ENCODE measurements at regions not wholly inside any gene's neighbourhood (a gene's known extent, or its start where the extent isn't known, plus 50 kb on each side); places are given as distances from the start of the nearest gene placed in this dataset.

- H3K4me1 ChIP-seq (ENCODE audit: insufficient read depth, insufficient read length) = peaks cover 4% of the 10 kb centered on the region
- no peaks in the 10 kb centered on the region for H3K9me3 ChIP-seq (ENCODE audit: insufficient read depth, low read length)
- TF ChIP-seq YY1 (IDR thresholded peaks at IDR 0.05; ENCODE audit: insufficient read depth, insufficient read length) (no peak), SUZ12 (IDR thresholded peaks at IDR 0.05; ENCODE audit: extremely low read depth, insufficient read depth, insufficient read length) (no peak), ZNF274 (IDR thresholded peaks at IDR 0.05; ENCODE audit: low read depth, low read length) (no peak)
- H3K9ac ChIP-seq (ENCODE audit: insufficient read length, low read depth) = no peak overlapping the region
- H3K36me3 ChIP-seq (ENCODE audit: insufficient read depth, insufficient read length, low read length) = no peaks in the 10 kb centered on the region
- no peak overlapping the region for H3K4me3 ChIP-seq (ENCODE audit: insufficient read length, low read depth)
- no peaks in the 10 kb centered on the region for H3K27me3 ChIP-seq (ENCODE audit: insufficient read depth, insufficient read length)
- no peak for DNase-seq (ENCODE audit: low read depth, low spot score)
Measured at GRCh38 chr2:200253639-200254038, 52.9 kb upstream of the SPATS2L start.

GRCh38 chr2:200254773-200255172, 51.7 kb upstream of the SPATS2L start:
- TF ChIP-seq SUZ12 (IDR thresholded peaks at IDR 0.05; ENCODE audit: extremely low read depth, insufficient read depth, insufficient read length) (no peak), ZNF274 (IDR thresholded peaks at IDR 0.05; ENCODE audit: low read depth, low read length) (no peak), YY1 (IDR thresholded peaks at IDR 0.05; ENCODE audit: insufficient read depth, insufficient read length) (no peak)

GRCh38 chr2:200255549-200255948, 50.9 kb upstream of the SPATS2L start:
- Histone ChIP-seq H3K9ac (ENCODE audit: insufficient read length, low read depth) (no peak overlapping the region), H3K4me3 (ENCODE audit: insufficient read length, low read depth) (no peak overlapping the region), H3K4me1 (ENCODE audit: insufficient read depth, insufficient read length) (peaks cover 4% of the 10 kb centered on the region), H3K36me3 (ENCODE audit: insufficient read depth, insufficient read length, low read length) (no peaks in the 10 kb centered on the region), H3K9me3 (ENCODE audit: insufficient read depth, low read length) (no peaks in the 10 kb centered on the region), H3K27me3 (ENCODE audit: insufficient read depth, insufficient read length) (no peaks in the 10 kb centered on the region)
- TF ChIP-seq YY1 (IDR thresholded peaks at IDR 0.05; ENCODE audit: insufficient read depth, insufficient read length) (no peak), SUZ12 (IDR thresholded peaks at IDR 0.05; ENCODE audit: extremely low read depth, insufficient read depth, insufficient read length) (no peak), ZNF274 (IDR thresholded peaks at IDR 0.05; ENCODE audit: low read depth, low read length) (no peak)
- DNase-seq (ENCODE audit: low read depth, low spot score) = no peak

More at GRCh38 chr2:200254773-200255172, 51.7 kb upstream of the SPATS2L start:
- H3K27me3 ChIP-seq (ENCODE audit: insufficient read depth, insufficient read length) = no peaks in the 10 kb centered on the region
- H3K4me3 ChIP-seq (ENCODE audit: insufficient read length, low read depth) = no peak overlapping the region
- H3K9ac ChIP-seq (ENCODE audit: insufficient read length, low read depth) = no peak overlapping the region
- H3K36me3 ChIP-seq (ENCODE audit: insufficient read depth, insufficient read length, low read length) = no peaks in the 10 kb centered on the region
- peaks cover 4% of the 10 kb centered on the region for H3K4me1 ChIP-seq (ENCODE audit: insufficient read depth, insufficient read length)
- H3K9me3 ChIP-seq (ENCODE audit: insufficient read depth, low read length) = no peaks in the 10 kb centered on the region
- no peak for DNase-seq (ENCODE audit: low read depth, low spot score)
